ENCODE measurements at regions not wholly inside any gene's neighbourhood (a gene's known extent, or its start where the extent isn't known, plus 50 kb on each side); places are given as distances from the start of the nearest gene placed in this dataset.
"Not testable (repeated sequence)": the region's sequence is repeated elsewhere in the genome, so short reads cannot be mapped to it uniquely, and the experiment has no call there.

DNA sequence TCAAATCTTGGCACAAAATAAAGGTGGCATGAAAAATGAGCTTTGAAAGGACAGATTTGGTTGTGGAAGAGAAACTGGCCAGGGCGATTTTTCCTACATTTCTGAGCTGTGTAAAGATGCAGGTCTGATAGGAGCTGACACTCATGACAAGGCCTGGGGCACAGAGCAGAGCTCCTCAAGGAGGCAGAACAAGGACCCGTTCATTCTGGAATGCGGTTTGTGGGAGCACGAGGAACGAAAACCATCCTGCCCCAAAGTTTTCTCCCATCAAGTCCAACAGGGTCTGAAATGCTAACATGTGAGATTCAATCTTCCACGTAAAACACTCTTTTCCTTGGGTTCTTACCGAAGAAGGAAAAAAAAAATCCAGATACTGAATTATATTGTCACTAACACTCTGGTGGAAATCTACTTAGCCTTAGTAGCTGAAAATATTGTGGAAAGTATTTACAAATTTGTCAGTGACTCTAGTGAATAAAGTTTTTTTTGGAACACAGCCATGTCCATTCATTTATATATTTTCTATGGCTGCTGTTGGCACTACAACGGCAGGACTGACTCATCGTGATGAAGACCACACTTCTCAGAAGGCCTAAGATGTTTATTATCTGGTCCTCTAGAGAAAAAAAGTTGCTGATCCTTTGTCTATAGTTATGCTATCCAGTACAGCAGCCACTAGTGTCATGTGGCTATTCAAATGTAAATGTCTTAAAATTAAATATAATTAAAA is 215.7 kb downstream of the BAMBI start:
- H3K4me3 ChIP-seq (replicated peaks in 1 of 4; ENCODE audit: control extremely low read depth in 1 of 4, insufficient read depth in 1 of 4, low read depth in 3 of 4, low read length in 4 of 4): no peak overlapping the region
- no peaks in the 10 kb centered on the region for H3K79me2 ChIP-seq (ENCODE audit: control insufficient read depth, insufficient read depth, low read length)
- no peaks in the 10 kb centered on the region for H3K4me1 ChIP-seq (ENCODE audit: control insufficient read depth, extremely low read depth, insufficient read depth, low read length)
- no peak overlapping the region for H3K9ac ChIP-seq (ENCODE audit: insufficient read depth, low read length)
- H4K20me1 ChIP-seq (ENCODE audit: control insufficient read depth, extremely low read depth, insufficient read depth, low read length): no peaks in the 10 kb centered on the region
- peak; percentile 71 to 78 for DNase-seq (ENCODE audit: low read depth in 2 of 2)
- H3K36me3 ChIP-seq (ENCODE audit: control insufficient read depth, insufficient read depth, low read length): no peaks in the 10 kb centered on the region
- TF ChIP-seq, protein P1, sequence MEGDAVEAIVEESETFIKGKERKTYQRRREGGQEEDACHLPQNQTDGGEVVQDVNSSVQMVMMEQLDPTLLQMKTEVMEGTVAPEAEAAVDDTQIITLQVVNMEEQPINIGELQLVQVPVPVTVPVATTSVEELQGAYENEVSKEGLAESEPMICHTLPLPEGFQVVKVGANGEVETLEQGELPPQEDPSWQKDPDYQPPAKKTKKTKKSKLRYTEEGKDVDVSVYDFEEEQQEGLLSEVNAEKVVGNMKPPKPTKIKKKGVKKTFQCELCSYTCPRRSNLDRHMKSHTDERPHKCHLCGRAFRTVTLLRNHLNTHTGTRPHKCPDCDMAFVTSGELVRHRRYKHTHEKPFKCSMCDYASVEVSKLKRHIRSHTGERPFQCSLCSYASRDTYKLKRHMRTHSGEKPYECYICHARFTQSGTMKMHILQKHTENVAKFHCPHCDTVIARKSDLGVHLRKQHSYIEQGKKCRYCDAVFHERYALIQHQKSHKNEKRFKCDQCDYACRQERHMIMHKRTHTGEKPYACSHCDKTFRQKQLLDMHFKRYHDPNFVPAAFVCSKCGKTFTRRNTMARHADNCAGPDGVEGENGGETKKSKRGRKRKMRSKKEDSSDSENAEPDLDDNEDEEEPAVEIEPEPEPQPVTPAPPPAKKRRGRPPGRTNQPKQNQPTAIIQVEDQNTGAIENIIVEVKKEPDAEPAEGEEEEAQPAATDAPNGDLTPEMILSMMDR (conservative IDR thresholded peaks at IDR 0.05 in 1 of 2, IDR thresholded peaks at IDR 0.05 in 1 of 2; ENCODE audit: low read depth in 1 of 2, low read length in 2 of 2): no peak
- no peak for TF ChIP-seq EZH2 (IDR thresholded peaks at IDR 0.05; ENCODE audit: low read length, missing control alignments)
- no peak overlapping the region for H2AFZ ChIP-seq (ENCODE audit: low read length)
- H3K27ac ChIP-seq (ENCODE audit: insufficient read depth, low read length): no peak overlapping the region
- H3K9me3 ChIP-seq (ENCODE audit: control insufficient read depth, insufficient read depth, low read depth, low read length): no peaks in the 10 kb centered on the region
- H3K27me3 ChIP-seq (ENCODE audit: control insufficient read depth, insufficient read depth, low read length): no peaks in the 10 kb centered on the region
- no peak overlapping the region for H3K4me2 ChIP-seq (ENCODE audit: extremely low read depth, insufficient read depth, low read length)

DNA sequence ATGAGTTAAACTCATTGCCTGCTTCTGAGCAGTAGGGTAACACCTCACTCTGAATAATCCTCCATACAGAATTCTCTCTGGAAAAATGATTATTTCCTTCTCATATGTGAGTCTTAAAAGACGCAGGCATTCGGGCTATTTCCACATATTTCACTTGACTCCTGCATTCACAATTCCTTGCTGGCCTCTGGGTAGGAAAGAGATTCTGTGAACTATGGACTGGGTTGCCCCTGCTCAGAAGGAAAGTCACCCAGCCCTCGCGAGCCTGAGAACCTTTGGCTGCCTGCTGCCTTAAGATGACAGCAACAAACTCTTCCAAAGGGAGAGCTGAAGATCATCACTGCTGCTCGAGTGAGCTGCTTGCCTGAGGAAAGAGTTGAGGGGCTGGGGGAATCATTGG is 216.8 kb downstream of the BAMBI start:
- no peak for DNase-seq (ENCODE audit: low read depth in 2 of 2)
- Histone ChIP-seq H3K9me3 (ENCODE audit: control insufficient read depth, insufficient read depth, low read depth, low read length) (no peaks in the 10 kb centered on the region), H3K4me3 (replicated peaks in 1 of 4; ENCODE audit: control extremely low read depth in 1 of 4, insufficient read depth in 1 of 4, low read depth in 3 of 4, low read length in 4 of 4) (no peak overlapping the region), H3K27me3 (ENCODE audit: control insufficient read depth, insufficient read depth, low read length) (no peaks in the 10 kb centered on the region), H3K4me2 (ENCODE audit: extremely low read depth, insufficient read depth, low read length) (no peak overlapping the region), H3K36me3 (ENCODE audit: control insufficient read depth, insufficient read depth, low read length) (no peaks in the 10 kb centered on the region), H4K20me1 (ENCODE audit: control insufficient read depth, extremely low read depth, insufficient read depth, low read length) (no peaks in the 10 kb centered on the region), H3K4me1 (ENCODE audit: control insufficient read depth, extremely low read depth, insufficient read depth, low read length) (no peaks in the 10 kb centered on the region), H3K27ac (ENCODE audit: insufficient read depth, low read length) (no peak overlapping the region), H3K79me2 (ENCODE audit: control insufficient read depth, insufficient read depth, low read length) (no peaks in the 10 kb centered on the region), H3K9ac (ENCODE audit: insufficient read depth, low read length) (no peak overlapping the region), H2AFZ (ENCODE audit: low read length) (no peak overlapping the region)
- TF ChIP-seq, protein P1 (conservative IDR thresholded peaks at IDR 0.05 in 1 of 2, IDR thresholded peaks at IDR 0.05 in 1 of 2; ENCODE audit: low read depth in 1 of 2, low read length in 2 of 2): no peak
- no peak for TF ChIP-seq EZH2 (IDR thresholded peaks at IDR 0.05; ENCODE audit: low read length, missing control alignments)

DNA sequence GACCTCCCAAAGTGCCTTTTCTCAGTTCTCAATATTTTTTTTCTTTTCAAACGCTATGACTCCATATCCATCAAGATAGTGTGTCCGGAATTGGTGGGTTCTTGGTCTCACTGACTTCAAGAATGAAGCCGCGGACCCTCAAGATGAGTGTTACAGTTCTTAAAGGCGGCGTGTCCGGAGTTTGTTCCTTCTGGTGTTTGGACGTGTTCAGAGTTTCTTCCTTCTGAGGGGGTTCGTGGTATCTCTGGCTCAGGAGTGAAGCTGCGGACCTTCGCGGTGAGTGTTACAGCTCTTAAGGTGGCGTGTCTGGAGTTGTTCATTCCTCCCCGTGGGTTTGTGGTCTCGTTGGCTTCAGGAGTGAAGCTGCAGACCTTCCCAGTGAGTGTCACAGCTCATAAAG is 218.3 kb downstream of the BAMBI start:
- not testable (repeated sequence) for H3K4me3 ChIP-seq (replicated peaks in 1 of 4; ENCODE audit: control extremely low read depth in 1 of 4, insufficient read depth in 1 of 4, low read depth in 3 of 4, low read length in 4 of 4); H2AFZ ChIP-seq (ENCODE audit: low read length); H3K79me2 ChIP-seq (ENCODE audit: control insufficient read depth, insufficient read depth, low read length); H3K36me3 ChIP-seq (ENCODE audit: control insufficient read depth, insufficient read depth, low read length); H3K9me3 ChIP-seq (ENCODE audit: control insufficient read depth, insufficient read depth, low read depth, low read length); H3K9ac ChIP-seq (ENCODE audit: insufficient read depth, low read length); H4K20me1 ChIP-seq (ENCODE audit: control insufficient read depth, extremely low read depth, insufficient read depth, low read length); H3K4me1 ChIP-seq (ENCODE audit: control insufficient read depth, extremely low read depth, insufficient read depth, low read length); H3K27ac ChIP-seq (ENCODE audit: insufficient read depth, low read length); H3K27me3 ChIP-seq (ENCODE audit: control insufficient read depth, insufficient read depth, low read length); DNase-seq (ENCODE audit: low read depth in 2 of 2); H3K4me2 ChIP-seq (ENCODE audit: extremely low read depth, insufficient read depth, low read length)

DNA sequence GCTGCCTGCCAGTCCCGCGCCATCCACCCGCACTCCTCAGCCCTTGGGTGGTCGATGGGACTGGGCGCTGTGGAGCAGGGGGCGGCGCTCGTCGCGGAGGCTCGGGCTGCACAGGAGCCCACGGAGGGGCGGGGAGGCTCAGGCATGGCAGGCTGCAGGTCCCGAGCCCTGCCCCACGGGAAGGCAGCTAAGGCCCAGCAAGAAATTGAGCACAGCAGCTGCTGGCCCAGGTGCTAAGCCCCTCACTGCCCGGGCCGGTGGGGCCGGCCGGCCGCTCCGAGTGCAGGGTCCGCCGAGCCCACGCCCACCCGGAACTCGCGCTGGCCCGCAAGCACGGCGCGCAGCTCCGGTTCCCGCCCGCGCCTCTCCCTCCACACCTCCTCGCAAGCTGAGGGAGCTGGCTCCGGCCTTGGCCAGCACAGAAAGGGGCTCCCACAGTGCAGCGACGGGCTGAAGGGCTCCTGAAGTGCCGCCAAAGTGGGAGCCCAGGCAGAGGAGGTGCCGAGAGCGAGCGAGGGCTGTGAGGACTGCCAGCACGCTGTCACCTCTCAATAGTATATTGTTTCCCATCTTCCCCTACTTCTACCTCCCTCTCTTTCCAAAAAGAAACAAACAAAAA is 219.6 kb downstream of the BAMBI start:
- not testable (repeated sequence) for H3K27ac ChIP-seq (ENCODE audit: insufficient read depth, low read length); H2AFZ ChIP-seq (ENCODE audit: low read length); H3K4me1 ChIP-seq (ENCODE audit: control insufficient read depth, extremely low read depth, insufficient read depth, low read length); H3K4me2 ChIP-seq (ENCODE audit: extremely low read depth, insufficient read depth, low read length); H4K20me1 ChIP-seq (ENCODE audit: control insufficient read depth, extremely low read depth, insufficient read depth, low read length); H3K9me3 ChIP-seq (ENCODE audit: control insufficient read depth, insufficient read depth, low read depth, low read length); H3K79me2 ChIP-seq (ENCODE audit: control insufficient read depth, insufficient read depth, low read length); H3K36me3 ChIP-seq (ENCODE audit: control insufficient read depth, insufficient read depth, low read length); H3K4me3 ChIP-seq (replicated peaks in 1 of 4; ENCODE audit: control extremely low read depth in 1 of 4, insufficient read depth in 1 of 4, low read depth in 3 of 4, low read length in 4 of 4); H3K27me3 ChIP-seq (ENCODE audit: control insufficient read depth, insufficient read depth, low read length); DNase-seq (ENCODE audit: low read depth in 2 of 2); H3K9ac ChIP-seq (ENCODE audit: insufficient read depth, low read length)

Data from fibroblast of lung (primary cell).